ENCODE measurements at regions not wholly inside any gene's neighbourhood (a gene's known extent, or its start where the extent isn't known, plus 50 kb on each side); places are given as distances from the start of the nearest gene placed in this dataset.

- peaks cover 0 to 6% (median 1%) of the 10 kb centered on the region in 7 donors for H3K9me3 Mint-ChIP-seq
These were observed 553.1 kb upstream of the BCHE start for GRCh38 chr3:166390303-166390702.

GRCh38 chr3:166388321-166388720, 551.1 kb upstream of the BCHE start:
- Histone ChIP-seq H3K79me2 (ENCODE audit: insufficient read depth, low read length) (no peaks in the 10 kb centered on the region), H3K9ac (ENCODE audit: insufficient read depth, low read length, poor library complexity, severe bottlenecking) (no peak overlapping the region), H3K36me3 (replicated peaks in 1 of 2; ENCODE audit: control insufficient read depth in 1 of 2, insufficient read depth in 2 of 2, low read length in 2 of 2) (no peaks in the 10 kb centered on the region), H4K20me1 (ENCODE audit: insufficient read depth, low read length) (no peaks in the 10 kb centered on the region), H2AFZ (ENCODE audit: insufficient read depth, low read depth, low read length, poor library complexity, severe bottlenecking) (no peak overlapping the region), H3K4me2 (replicated peaks; ENCODE audit: extremely low read depth, low read length, poor library complexity, severe bottlenecking) (no peak overlapping the region), H3K27ac (ENCODE audit: low read depth in 1 of 2, low read length in 2 of 2) (no peak overlapping the region), H3K4me1 (ENCODE audit: control insufficient read depth in 1 of 2, insufficient read depth in 2 of 2, low read length in 2 of 2) (no peaks in the 10 kb centered on the region), H3K27me3 (ENCODE audit: control insufficient read depth in 2 of 2, insufficient read depth in 2 of 2, low read length in 2 of 2) (no peaks in the 10 kb centered on the region), H3K4me3 (replicated peaks in 1 of 3; ENCODE audit: low read depth in 2 of 3, low read length in 3 of 3) (no peak overlapping the region), H3K9me3 (replicated peaks in 1 of 2; ENCODE audit: control insufficient read depth in 1 of 2, insufficient read depth in 1 of 2, low read length in 2 of 2) (no peaks in the 10 kb centered on the region)
- 100% methylated on average over 1 of the region's 2 CpGs for WGBS (ENCODE audit: insufficient coverage)
- Mint-ChIP-seq H3K27me3 (ENCODE audit: low read depth in 3 of 3) (no peaks in the 10 kb centered on the region), H3K4me3 (no peak overlapping the region), H3K9me3 (peaks cover 0 to 6% (median 1%) of the 10 kb centered on the region in 7 donors), H3K4me1 (no peaks in the 10 kb centered on the region), H3K36me3 (no peaks in the 10 kb centered on the region), H3K27ac (no peak overlapping the region)
- no peak for DNase-seq
- no peak for TF ChIP-seq CTCF (IDR thresholded peaks at IDR 0.05)
- intact Hi-C loops (cut with micrococcal nuclease) = no loop called here

More at GRCh38 chr3:166390303-166390702, 553.1 kb upstream of the BCHE start:
- H3K27ac ChIP-seq (ENCODE audit: low read depth in 1 of 2, low read length in 2 of 2) = no peak overlapping the region
- Mint-ChIP-seq H3K4me1 (no peaks in the 10 kb centered on the region), H3K36me3 (no peaks in the 10 kb centered on the region), H3K27me3 (ENCODE audit: low read depth in 3 of 3) (no peaks in the 10 kb centered on the region), H3K27ac (no peak overlapping the region), H3K4me3 (no peak overlapping the region)
- DNase-seq = no peak
- intact Hi-C loops (cut with micrococcal nuclease) = no loop called here
- H3K4me2 ChIP-seq (replicated peaks; ENCODE audit: extremely low read depth, low read length, poor library complexity, severe bottlenecking) = no peak overlapping the region
- H3K4me3 ChIP-seq (replicated peaks in 1 of 3; ENCODE audit: low read depth in 2 of 3, low read length in 3 of 3) = no peak overlapping the region
- no peaks in the 10 kb centered on the region for H3K36me3 ChIP-seq (replicated peaks in 1 of 2; ENCODE audit: control insufficient read depth in 1 of 2, insufficient read depth in 2 of 2, low read length in 2 of 2)
- no peak for TF ChIP-seq CTCF (IDR thresholded peaks at IDR 0.05)
- H3K27me3 ChIP-seq (ENCODE audit: control insufficient read depth in 2 of 2, insufficient read depth in 2 of 2, low read length in 2 of 2) = no peaks in the 10 kb centered on the region
- H3K9ac ChIP-seq (ENCODE audit: insufficient read depth, low read length, poor library complexity, severe bottlenecking) = no peak overlapping the region
- no peaks in the 10 kb centered on the region for H3K9me3 ChIP-seq (replicated peaks in 1 of 2; ENCODE audit: control insufficient read depth in 1 of 2, insufficient read depth in 1 of 2, low read length in 2 of 2)
- H2AFZ ChIP-seq (ENCODE audit: insufficient read depth, low read depth, low read length, poor library complexity, severe bottlenecking) = no peak overlapping the region
- H3K79me2 ChIP-seq (ENCODE audit: insufficient read depth, low read length) = no peaks in the 10 kb centered on the region
- H3K4me1 ChIP-seq (ENCODE audit: control insufficient read depth in 1 of 2, insufficient read depth in 2 of 2, low read length in 2 of 2) = no peaks in the 10 kb centered on the region
- H4K20me1 ChIP-seq (ENCODE audit: insufficient read depth, low read length) = no peaks in the 10 kb centered on the region

All from CD14-positive monocyte (primary cell).